ENCODE measurements at regions not wholly inside any gene's neighbourhood (a gene's known extent, or its start where the extent isn't known, plus 50 kb on each side); places are given as distances from the start of the nearest gene placed in this dataset.
"Not testable (repeated sequence)": the region's sequence is repeated elsewhere in the genome, so short reads cannot be mapped to it uniquely, and the experiment has no call there.

GRCh38 chr21:8994640-8995511 is 1526.5 kb upstream of the TPTE start:
- DNase-seq (ENCODE audit: low read depth in 1 of 2, low spot score in 1 of 2) = peak in 1 of 2 experiments; percentile 88
- in situ Hi-C loops (cut with HindIII; ENCODE audit: low pct_unique_long_range_greater_than_20kb, low sequenced_read_pairs) = no loop called here
- TF ChIP-seq JUND (IDR thresholded peaks at IDR 0.05; ENCODE audit: low read depth) = no peak; the same call in 1 of the 2 replicates

- in situ Hi-C loops (cut with HindIII; ENCODE audit: low pct_unique_long_range_greater_than_20kb, low sequenced_read_pairs) = not testable (repeated sequence)
- DNase-seq (ENCODE audit: low read depth in 1 of 2, low spot score in 1 of 2) = peak in 1 of 2 experiments; percentile 77
Observed at GRCh38 chr21:8996487-8996968, 1524.9 kb upstream of the TPTE start.

GRCh38 chr21:8997011-8997440 is 1524.4 kb upstream of the TPTE start:
- peak in 1 of 2 experiments; percentile 80 for DNase-seq (ENCODE audit: low read depth in 1 of 2, low spot score in 1 of 2)
- in situ Hi-C loops (cut with HindIII; ENCODE audit: low pct_unique_long_range_greater_than_20kb, low sequenced_read_pairs) = no loop called here
- TF ChIP-seq JUND (IDR thresholded peaks at IDR 0.05; ENCODE audit: low read depth) = no peak

GRCh38 chr21:8997443-8998390 is 1523.7 kb upstream of the TPTE start:
- in situ Hi-C loops (cut with HindIII; ENCODE audit: low pct_unique_long_range_greater_than_20kb, low sequenced_read_pairs) = not testable (repeated sequence)
- DNase-seq (ENCODE audit: low read depth in 1 of 2, low spot score in 1 of 2) = peak in 1 of 2 experiments; percentile 79

- in situ Hi-C loops (cut with HindIII; ENCODE audit: low pct_unique_long_range_greater_than_20kb, low sequenced_read_pairs) = not testable (repeated sequence)
- DNase-seq (ENCODE audit: low read depth in 1 of 2, low spot score in 1 of 2) = peak in 1 of 2 experiments; percentile 91
Observed at GRCh38 chr21:8998480-8998879, 1522.9 kb upstream of the TPTE start.

GRCh38 chr21:8998946-8999681 is 1522.3 kb upstream of the TPTE start:
- TF ChIP-seq JUND (IDR thresholded peaks at IDR 0.05; ENCODE audit: low read depth) = peak; percentile 9; the same call in 1 of the 2 replicates
- peak in 1 of 2 experiments; percentile 87 for DNase-seq (ENCODE audit: low read depth in 1 of 2, low spot score in 1 of 2)
- in situ Hi-C loops (cut with HindIII; ENCODE audit: low pct_unique_long_range_greater_than_20kb, low sequenced_read_pairs) = no loop called here

GRCh38 chr21:9000132-9000531 is 1521.3 kb upstream of the TPTE start:
- in situ Hi-C loops (cut with HindIII; ENCODE audit: low pct_unique_long_range_greater_than_20kb, low sequenced_read_pairs) = not testable (repeated sequence)
- DNase-seq (ENCODE audit: low read depth in 1 of 2, low spot score in 1 of 2) = peak in 1 of 2 experiments; percentile 49

GRCh38 chr21:9000671-9001070 is 1520.7 kb upstream of the TPTE start:
- in situ Hi-C loops (cut with HindIII; ENCODE audit: low pct_unique_long_range_greater_than_20kb, low sequenced_read_pairs) = not testable (repeated sequence)
- peak in 1 of 2 experiments; percentile 65 for DNase-seq (ENCODE audit: low read depth in 1 of 2, low spot score in 1 of 2)

GRCh38 chr21:9001890-9002663 is 1519.3 kb upstream of the TPTE start:
- in situ Hi-C loops (cut with HindIII; ENCODE audit: low pct_unique_long_range_greater_than_20kb, low sequenced_read_pairs) = not testable (repeated sequence)
- peak in 1 of 2 experiments; percentile 74 for DNase-seq (ENCODE audit: low read depth in 1 of 2, low spot score in 1 of 2)

- DNase-seq (ENCODE audit: low read depth in 1 of 2, low spot score in 1 of 2) = peak in 1 of 2 experiments; percentile 71
- in situ Hi-C loops (cut with HindIII; ENCODE audit: low pct_unique_long_range_greater_than_20kb, low sequenced_read_pairs) = not testable (repeated sequence)
Observed at GRCh38 chr21:9003909-9004814, 1517.2 kb upstream of the TPTE start.

- in situ Hi-C loops (cut with HindIII; ENCODE audit: low pct_unique_long_range_greater_than_20kb, low sequenced_read_pairs) = not testable (repeated sequence)
- DNase-seq (ENCODE audit: low read depth in 1 of 2, low spot score in 1 of 2) = peak in 1 of 2 experiments; percentile 73
Observed at GRCh38 chr21:9004815-9005518, 1516.4 kb upstream of the TPTE start.

- DNase-seq (ENCODE audit: low read depth in 1 of 2, low spot score in 1 of 2) = peak in 1 of 2 experiments; percentile 53
- in situ Hi-C loops (cut with HindIII; ENCODE audit: low pct_unique_long_range_greater_than_20kb, low sequenced_read_pairs) = not testable (repeated sequence)
Observed at GRCh38 chr21:9005671-9006070, 1515.7 kb upstream of the TPTE start.

- in situ Hi-C loops (cut with HindIII; ENCODE audit: low pct_unique_long_range_greater_than_20kb, low sequenced_read_pairs) = not testable (repeated sequence)
- DNase-seq (ENCODE audit: low read depth in 1 of 2, low spot score in 1 of 2) = peak in 1 of 2 experiments; percentile 66
Observed at GRCh38 chr21:9006111-9006510, 1515.3 kb upstream of the TPTE start.

- DNase-seq (ENCODE audit: low read depth in 1 of 2, low spot score in 1 of 2) = peak in 1 of 2 experiments; percentile 60
- in situ Hi-C loops (cut with HindIII; ENCODE audit: low pct_unique_long_range_greater_than_20kb, low sequenced_read_pairs) = not testable (repeated sequence)
Observed at GRCh38 chr21:9006553-9007323, 1514.6 kb upstream of the TPTE start.

All from T47D (cell line).